Activated T-cell treated with anti-CD3 and anti-CD28 coated beads, Interleukin-2, amount 50 U/mL, for 1 hour (primary cell): ENCODE measurements at regions not wholly inside any gene's neighbourhood (a gene's known extent, or its start where the extent isn't known, plus 50 kb on each side); places are given as distances from the start of the nearest gene placed in this dataset.
"Not testable (repeated sequence)": the region's sequence is repeated elsewhere in the genome, so short reads cannot be mapped to it uniquely, and the experiment has no call there.

Experiments used
- DNase-seq: peaks from one replicate; pipeline ENCODE4 v3.0.0-alpha.2; 2020

DNA sequence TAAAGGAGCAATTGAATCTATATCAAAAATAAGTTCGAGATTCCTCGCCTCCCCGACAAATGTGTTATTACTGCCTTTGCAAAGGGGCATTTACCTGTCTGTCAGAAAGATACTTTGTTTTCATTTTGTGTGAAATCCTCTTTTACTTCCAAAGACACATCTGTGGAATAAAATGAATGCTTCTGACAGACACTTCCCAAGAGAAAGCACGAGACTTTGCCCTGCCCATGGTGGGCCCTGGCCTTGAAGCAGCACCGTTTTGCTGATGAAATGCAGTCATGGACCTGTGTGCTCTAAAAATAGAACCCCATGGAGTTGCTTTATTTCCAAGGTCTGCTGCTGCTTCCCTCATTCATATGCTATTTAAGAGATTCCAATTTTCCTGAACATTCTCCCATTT, 85.9 kb upstream of the USP47 start:
- DNase-seq: no peak

DNA sequence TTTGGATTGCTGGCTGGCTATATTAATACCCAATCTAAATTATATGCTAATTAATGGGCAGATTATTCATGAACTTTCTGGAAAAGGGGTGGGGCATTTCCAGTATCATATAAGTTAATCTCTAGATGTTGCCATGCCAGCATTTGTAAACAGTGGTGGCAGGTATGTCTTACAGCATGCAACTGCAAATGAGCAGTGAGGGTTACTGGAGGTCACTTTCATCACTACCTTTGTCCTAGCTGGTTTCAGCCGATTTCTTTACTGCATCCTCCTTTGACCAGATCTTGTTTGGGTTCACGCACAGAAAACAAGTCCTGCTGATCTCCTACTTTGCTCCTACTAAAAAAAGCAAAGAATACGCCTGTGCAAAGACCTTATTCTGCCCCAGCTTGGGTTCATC, 89.1 kb upstream of the USP47 start:
- no peak for DNase-seq

DNA sequence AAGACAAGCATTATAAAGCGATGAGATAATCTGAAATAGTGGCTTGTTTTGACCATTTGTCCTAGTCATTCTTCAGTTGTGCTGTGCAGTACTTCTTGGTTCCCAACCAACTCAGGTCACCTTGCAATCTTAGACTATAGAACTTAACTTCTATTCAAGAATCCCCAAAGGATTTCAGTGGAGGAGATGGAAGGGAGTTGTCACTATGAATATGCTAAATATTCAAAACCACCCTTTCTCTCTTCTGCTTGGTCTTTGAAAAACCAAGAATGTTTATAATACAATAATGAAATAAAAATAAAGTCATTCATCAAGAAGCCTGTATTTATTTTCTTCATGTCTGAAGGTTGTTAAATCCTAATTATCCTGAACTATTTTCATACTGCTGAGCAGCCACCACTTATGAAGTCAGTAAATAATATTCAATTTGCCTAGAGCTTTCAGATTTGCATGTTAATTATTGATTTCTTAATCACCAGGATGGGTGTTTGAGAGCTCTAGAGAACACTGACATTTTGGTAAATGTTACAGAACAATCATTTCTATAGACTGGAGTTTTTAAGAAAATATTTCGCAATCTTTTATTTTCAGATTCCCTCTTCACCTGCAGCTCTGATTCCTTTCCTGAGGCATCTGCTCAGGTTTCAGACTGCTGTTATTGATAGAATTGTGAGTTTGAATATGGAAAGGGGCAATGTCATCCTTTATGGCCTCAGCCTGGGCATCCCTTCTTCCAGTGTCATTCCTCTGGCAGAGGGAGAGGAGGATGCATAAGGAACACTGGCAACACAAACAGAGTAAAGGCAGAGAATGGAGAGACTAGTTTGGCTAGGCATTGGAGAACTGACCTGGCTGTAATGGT, 91.5 kb upstream of the USP47 start:
- no peak for DNase-seq

DNA sequence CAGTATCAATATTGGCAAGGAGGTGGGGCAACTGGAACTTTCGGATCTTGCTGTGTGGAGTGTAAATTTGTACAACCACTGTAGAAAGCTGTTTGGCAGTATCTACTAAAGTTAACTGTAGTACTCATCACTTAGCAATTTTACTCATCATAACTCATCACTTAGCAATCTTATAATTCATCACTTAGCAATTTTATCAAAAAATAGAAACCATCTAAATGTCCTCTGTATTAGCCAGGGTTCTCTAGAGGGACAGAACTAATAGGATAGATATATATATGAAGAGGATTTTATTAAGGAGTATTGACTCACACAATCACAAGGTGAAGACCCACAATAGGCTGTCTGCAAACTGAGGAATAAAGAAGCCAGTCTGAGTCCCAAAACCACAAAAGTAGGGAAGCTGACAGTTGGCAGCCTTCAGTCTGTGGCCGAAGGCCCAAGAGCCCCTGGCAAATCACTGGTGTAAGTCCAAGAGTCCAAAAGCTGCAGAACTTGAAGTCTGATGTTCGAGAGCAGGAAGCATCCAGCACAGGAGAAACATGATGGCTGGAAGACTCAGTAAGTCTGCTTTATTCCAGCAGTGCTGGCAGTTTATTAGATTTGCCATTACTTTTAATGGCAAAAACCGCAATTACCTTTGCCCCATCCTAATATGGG, 92.9 kb upstream of the USP47 start:
- no peak for DNase-seq

DNA sequence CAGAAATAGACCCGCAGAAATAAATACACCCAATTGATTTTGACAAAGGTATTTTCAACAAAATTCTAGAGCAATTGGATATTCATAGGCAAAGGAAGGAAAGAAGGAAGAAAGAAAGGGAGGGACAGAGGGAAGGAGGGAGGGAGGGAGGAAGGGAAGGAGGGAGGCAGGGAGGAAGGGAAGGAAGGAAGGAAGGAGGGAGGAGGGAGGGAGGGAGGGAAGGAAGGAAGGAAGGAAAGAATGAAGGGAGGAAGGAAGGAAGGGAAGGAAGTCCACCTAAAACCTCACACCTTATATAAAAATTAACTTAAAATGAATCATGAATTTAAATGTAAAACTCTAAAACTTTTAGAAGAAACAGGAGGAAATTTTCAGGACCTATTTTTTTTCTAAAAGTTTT, 94.2 kb upstream of the USP47 start:
- DNase-seq: no peak

DNA sequence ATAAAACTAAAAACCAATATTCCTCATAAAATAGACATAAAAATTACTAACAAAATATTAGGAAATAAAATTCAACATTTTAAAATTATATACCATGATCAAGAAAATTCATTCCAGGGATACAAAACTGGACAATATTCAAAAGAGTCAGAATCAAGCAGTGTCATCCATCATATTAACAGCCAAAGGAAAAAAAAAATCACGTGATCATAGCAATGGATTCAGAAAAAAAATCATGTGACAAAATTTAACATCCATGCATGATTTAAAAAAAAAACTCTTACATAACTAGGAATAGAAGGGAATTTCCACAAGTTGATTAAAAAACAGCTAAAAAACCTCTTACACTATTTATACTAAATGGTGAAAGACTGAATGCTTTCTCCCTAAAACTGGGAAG, 95.3 kb upstream of the USP47 start:
- DNase-seq: no peak

DNA sequence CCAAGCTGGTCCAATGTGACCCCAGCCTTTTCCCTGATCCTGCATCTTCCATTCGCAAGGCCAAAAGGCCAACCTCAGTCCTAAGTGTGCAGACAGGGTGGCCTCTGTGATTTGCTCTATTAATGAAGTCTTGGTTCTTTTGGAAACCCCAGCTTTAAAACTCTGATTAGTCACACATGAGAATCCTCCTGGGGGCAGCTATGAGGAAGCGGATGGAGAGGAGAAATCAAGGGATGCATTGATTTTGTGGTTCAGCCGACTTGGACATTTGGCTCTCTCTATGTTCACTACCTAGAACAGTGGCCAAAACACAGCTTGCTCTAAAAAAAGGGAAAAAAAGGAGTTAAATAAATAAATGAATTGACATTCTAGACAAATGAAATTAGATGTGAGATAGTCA, 98.6 kb upstream of the USP47 start:
- DNase-seq: no peak

DNA sequence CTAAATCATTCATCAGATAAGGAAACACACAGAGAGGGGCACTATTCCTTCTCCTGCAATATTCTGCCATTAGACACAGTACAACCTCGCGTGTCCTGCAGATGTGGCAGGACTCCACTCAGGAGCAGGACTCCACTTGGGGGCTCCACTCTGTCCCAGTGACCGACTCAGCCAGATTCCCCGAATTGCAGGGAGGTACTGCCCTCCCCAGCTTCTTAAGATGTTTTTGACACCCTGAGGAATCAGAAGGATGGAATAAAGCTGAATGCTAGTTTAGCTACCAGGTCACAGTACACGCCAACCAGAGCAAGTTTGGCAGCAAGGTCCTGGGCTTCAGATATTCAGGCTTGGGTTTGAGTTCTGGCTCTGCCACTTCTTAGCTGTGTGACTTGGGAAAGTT, 99.3 kb upstream of the USP47 start:
- DNase-seq: no peak

DNA sequence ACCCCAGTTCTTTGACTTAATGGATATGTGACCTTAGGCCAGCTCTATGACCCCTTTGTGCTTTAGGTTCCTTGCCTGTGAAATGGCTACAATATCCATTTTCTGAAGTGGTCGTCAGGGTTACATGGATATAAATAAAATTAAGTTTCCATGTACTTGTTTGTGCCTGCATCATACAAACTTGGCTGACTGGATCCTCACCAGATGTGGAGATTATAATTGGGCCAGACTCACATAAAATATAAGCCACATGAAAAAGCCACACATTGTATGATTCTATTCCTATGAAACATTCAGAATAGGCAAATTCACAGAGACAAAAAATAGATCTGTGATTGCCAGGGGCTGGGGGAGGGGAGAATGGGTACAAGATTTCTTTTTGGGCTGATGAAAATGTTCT, 100.9 kb upstream of the USP47 start:
- no peak for DNase-seq

DNA sequence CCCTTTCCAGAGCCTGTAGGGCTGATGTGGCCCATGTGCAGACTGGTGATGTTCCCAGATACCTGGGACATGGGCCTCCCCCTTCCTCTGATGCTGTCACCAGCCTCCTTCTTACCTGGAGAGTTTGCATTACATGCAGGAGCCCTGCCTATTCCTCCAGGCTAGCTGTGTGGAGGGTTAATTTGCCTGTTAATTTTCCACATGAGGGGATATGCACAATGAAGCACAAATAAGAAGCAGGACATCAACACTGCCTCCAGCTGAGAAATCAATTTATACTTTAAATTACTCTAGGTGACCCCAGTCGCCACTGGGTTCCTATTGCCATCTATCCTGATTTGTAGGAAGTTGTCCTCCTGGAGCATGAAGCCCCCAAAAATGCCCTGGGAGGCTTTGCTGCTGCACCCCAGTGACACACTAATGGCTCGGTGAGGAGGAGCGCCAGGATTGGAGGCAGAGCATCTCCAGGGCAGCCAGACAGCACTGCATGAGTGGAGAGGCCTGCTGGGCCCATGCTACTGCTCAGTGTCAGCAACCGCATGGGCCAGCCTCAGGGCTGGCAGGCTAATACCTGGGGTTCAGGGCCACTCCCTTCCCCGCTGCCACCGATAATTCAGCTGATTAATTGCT, 101.6 kb upstream of the USP47 start:
- DNase-seq: no peak

DNA sequence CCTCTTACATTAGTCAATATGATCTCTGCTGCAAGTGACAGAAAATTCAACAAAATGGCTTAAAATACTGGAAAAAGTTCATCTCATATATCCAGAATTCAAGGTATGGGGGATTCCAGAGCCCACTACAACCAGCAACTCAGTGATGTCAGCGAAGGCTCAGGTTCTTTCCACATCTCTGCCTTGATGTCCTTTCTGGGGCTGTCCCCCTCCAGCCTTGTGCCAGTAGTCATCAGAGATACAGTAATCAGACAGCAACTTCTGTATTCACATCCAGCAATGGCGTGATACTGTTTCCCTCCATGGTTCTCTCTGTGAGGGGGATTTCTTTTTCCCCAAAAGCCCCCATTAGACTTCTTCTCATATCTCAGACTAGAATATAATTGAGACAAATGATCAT, 103.4 kb upstream of the USP47 start:
- no peak for DNase-seq

DNA sequence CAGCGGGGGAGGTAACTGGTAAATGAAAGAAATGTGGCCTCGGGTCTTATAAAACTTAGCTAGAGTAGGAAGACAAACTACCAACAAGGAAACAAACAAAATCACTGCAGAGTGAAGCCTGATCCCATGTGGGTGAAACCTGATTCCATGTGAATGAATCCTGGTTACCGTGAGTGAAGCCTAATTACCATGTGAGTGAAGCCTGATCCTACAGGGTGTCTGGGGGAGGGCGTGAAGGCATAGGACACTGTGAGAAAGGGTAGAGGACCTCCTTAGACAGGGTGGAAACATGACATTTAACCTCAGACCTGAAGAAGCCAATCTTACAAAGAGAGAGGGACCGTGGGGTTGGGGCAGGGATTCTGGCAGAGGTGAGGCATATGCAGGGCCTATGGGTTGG, 106.2 kb upstream of the USP47 start:
- no peak for DNase-seq

DNA sequence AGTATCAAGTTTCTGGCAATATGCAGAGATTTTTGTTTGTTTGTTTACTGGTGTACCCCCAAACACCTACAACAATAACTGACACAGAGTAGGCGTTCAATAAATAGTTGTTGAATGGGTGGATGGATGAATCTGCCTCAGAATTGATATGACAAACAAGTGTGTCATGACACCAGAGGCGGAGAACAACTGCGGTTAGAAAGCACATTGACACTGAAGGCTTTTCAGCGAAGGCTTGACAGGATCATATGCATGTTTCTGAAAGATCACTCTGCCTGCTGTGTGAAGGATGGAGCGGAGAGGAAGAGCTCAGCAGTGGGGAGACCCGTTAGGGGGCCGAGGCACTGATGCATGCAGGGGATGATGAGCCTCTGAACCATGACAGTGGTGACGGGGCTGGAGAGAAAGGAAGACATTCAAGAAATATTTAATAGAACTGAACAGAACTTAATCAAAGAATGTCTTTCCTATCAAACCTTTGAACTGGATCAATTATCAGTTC, 108.5 kb upstream of the USP47 start:
- DNase-seq: no peak

DNA sequence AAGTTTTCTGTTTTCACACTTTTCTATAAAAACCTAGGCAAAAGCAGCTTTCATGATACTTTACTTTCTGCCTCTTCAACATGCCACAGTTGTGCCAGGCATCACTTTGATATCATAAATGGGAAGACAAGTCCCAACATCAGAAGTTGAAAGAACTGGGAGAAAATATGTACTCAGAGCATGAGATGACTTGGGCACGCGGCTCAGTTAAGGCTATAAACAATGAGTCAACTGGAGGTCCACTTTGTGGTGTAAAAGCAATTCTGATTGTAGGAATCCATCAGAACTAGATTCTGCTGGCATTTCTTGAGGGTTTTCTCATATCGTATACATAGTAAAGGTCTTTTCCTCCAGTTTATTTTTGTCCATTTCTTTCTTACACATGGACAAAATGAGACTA, 109.7 kb upstream of the USP47 start:
- no peak for DNase-seq

DNA sequence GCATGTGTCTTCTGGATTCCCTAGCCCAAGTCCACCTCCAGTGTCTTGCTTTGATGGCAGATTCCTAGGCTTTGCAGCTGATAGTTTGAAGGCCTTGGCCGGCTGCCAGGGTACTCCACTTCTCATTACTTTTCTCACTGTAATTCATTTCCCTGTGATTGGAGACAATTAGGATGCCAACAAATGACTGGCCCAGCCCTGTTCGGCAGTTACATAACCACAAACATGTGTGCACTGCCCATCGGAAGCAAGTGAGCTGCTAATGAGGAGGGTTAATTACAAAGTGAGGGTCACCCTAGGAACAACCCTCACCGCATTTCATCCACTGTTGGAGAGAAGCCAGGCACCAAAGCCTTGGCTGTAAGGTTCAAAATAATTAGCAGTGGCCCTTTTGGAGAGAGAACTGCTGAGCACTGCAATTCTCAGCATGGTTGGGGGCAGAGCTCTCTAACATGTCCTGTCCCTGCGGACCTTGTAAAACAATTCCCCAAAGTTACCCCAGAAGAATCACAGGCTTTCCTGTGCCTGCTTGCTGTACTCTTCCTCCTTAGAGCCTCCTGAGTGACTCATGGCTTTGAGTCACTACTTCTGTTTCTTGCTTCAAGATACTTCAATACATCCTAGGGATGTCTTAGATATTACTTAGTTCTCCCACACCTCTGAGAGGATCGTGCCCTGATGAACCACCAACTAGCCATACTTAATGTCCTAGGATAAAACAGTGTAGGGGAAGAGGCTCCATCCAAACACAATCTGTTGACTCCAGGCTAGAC, 109.7 kb upstream of the GALNT18 start:
- DNase-seq: no peak

DNA sequence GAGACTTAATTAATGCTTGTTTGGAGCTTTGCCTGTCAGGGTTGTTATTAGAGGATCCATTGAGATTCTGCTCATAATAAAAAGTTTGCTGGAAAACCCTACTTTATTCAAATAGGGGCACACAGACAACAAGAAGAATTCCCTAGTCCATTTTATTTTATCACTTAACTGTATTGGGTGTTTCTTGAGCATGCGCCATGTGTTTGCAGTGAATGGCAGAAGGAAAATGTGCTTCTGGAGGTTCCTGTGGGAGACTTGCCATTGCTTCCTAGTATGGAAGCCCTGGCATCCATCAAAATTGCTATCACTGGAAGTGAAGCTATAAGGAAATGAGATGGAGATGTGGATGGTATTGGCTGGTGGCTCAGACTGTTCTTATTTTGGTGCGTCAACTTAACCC, 106.6 kb upstream of the GALNT18 start:
- no peak for DNase-seq

DNA sequence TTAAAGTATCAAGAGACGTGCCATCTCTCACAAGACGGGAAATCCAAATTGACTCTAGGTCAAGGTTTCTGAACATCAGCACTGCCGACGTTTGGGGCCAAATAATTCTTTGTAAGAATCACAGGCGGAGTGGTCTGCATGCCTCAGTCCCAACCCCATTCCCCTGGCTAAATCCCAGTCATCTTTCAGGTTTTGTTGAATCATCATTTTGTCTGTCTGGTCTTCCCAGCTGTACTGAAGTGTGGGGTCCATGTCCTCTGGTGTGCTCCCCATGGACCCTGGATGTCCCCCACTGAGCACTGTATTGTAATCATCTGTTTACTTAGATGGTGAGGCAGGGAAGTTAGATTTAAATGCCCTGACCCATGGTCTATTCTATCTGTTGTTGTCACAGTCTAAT, 103.6 kb upstream of the GALNT18 start:
- no peak for DNase-seq

DNA sequence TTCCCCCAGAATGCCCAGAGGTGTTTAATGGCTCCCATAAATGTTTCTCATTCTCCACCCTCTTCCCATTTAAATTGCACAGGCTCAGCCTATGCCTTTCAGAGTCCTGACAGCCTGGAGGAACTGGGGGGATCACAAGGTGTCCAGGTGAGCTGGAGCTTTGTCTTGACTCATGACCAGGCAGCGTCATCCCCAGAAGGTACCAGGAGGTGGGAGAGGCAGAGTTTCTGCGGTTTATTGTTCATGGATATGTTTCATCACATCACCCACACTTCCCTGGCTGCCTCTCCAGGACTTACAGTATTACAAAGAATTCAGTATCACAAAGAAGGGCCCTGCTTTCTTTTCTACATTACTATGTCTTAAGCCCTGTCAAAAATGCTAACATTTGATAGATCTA, 103.2 kb upstream of the GALNT18 start:
- no peak for DNase-seq

DNA sequence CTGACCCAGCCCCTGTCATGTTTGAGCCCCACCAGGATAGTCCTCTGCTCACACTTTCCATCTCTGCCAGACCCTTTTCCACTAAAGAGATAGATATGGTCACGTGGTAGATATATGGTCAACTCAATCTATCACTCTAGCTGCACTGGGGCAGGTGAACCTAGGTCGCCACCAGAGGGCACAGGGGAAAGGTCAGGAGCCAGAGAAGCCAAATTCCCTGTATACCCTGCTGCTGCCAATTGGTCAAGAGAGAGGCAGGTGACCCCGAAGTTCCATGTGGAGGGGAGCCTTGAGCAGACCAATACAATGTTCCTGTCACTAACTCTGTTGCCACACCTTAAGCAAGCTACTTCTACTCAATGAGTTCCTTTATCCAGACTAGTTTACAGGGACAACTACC, 101.1 kb upstream of the GALNT18 start:
- DNase-seq: no peak

DNA sequence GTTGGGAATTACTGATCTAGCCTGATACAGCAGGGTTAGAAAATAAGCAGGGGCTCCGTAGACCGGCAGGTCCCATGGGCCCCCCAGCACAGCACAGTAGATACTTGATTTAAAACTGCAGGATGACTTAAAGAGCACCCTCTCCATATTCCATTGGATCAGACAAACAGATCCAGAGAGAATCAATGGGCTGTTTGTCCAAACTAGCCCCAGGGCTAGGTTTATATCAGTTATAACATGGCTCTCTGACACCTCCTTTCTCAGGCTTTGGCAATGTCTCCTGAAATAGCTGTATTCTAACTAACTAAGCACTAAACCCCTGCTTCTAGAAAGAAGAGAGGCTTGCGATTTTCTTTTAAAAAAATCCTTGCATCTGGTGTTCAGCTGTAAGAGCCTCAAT, 100.4 kb upstream of the GALNT18 start:
- DNase-seq: no peak

DNA sequence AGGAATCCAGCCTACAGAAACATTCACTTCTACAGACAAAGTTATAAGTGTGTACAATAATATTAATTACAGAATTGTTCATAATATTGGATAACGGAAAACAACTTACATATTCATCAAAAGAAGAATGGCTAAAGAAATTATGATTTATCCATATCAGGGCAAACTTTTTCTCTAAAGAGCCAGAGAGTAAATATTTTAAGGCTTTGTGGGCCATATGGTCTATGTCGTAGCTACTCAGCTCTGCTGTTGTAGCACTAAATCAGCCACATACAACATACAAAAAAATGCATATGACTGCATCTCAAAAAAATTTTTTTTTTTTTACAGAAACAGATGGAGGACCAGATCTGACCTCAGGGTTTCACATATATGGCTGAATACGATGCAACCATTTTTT, 96.7 kb upstream of the GALNT18 start:
- no peak for DNase-seq

DNA sequence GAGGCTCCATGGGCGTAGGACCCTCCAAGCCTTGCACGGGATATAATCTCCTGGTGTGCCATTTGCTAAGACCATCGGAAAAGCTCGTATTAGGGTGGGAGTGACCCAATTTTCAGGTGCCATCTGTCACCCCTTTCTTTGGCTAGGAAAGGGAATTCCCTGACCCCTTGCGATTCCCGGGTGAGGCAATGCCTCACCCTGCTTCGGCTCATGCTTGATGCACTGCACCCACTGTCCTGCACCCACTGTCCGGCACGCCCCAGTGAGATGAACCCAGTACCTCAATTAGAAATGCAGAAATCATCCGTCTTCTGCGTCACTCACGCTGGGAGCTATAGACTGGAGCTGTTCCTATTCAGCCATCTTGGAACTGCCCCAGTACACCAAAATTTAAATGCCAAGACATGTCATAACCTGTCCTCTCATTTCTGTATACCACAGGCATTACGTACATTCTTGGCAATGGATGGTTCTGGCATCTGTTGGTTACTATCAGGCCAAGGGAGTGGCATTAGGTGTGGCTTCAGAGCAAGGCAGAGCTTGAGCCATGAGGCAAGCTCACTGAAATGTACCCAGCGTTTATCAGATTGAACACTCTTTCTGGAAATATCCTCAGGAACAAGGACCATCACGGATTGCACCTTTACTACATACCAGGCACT, 95.4 kb upstream of the GALNT18 start:
- DNase-seq: no peak

DNA sequence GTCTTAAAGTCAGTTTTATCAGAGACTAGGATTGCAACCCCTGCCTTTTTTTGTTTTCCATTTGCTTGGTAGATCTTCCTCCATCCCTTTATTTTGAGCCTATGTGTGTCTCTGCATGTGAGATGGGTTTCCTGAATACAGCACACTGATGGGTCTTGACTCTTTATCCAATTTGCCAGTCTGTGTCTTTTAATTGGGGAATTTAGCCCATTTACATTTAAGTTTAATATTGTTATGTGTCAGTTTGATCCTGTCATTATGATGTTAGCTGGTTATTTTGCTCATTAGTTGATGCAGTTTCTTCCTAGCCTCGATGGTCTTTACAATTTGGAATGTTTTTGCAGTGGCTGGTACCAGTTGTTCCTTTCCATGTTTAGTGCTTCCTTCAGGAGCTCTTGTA, 93.3 kb upstream of the GALNT18 start:
- not testable (repeated sequence) for DNase-seq
